ENCODE measurements at regions not wholly inside any gene's neighbourhood (a gene's known extent, or its start where the extent isn't known, plus 50 kb on each side); places are given as distances from the start of the nearest gene placed in this dataset.

GRCh38 chr14:66133666-66134065 is 352.5 kb upstream of the CCDC196 start:
- no peak for DNase-seq
- Mint-ChIP-seq H3K4me1 (no peaks in the 10 kb centered on the region), H3K36me3 (ENCODE audit: low read depth) (no peaks in the 10 kb centered on the region), H3K9me3 (no peaks in the 10 kb centered on the region), H3K27me3 (no peaks in the 10 kb centered on the region), H3K27ac (no peak overlapping the region), H3K4me3 (no peak overlapping the region)
- no peak for ATAC-seq

- no peak for DNase-seq
These were observed 350.3 kb upstream of the CCDC196 start for GRCh38 chr14:66135831-66136230.

GRCh38 chr14:66137081-66137480 is 349.1 kb upstream of the CCDC196 start:
- H3K27ac Mint-ChIP-seq: no peak overlapping the region
- H3K4me3 Mint-ChIP-seq: no peak overlapping the region
- no peaks in the 10 kb centered on the region for H3K4me1 Mint-ChIP-seq
- H3K9me3 Mint-ChIP-seq: no peaks in the 10 kb centered on the region
- H3K36me3 Mint-ChIP-seq (ENCODE audit: low read depth): no peaks in the 10 kb centered on the region
- no peak for ATAC-seq
- no peak for DNase-seq
- H3K27me3 Mint-ChIP-seq: no peaks in the 10 kb centered on the region

More at GRCh38 chr14:66135831-66136230, 350.3 kb upstream of the CCDC196 start:
- H3K4me3 Mint-ChIP-seq: no peak overlapping the region
- no peak for ATAC-seq
- no peaks in the 10 kb centered on the region for H3K4me1 Mint-ChIP-seq
- no peaks in the 10 kb centered on the region for H3K9me3 Mint-ChIP-seq
- H3K36me3 Mint-ChIP-seq (ENCODE audit: low read depth): no peaks in the 10 kb centered on the region
- no peak overlapping the region for H3K27ac Mint-ChIP-seq
- no peaks in the 10 kb centered on the region for H3K27me3 Mint-ChIP-seq

GRCh38 chr14:66139432-66139831 is 346.7 kb upstream of the CCDC196 start:
- H3K4me1 Mint-ChIP-seq: no peaks in the 10 kb centered on the region
- H3K4me3 Mint-ChIP-seq: no peak overlapping the region
- no peak for ATAC-seq
- H3K36me3 Mint-ChIP-seq (ENCODE audit: low read depth): no peaks in the 10 kb centered on the region
- H3K27ac Mint-ChIP-seq: no peak overlapping the region
- H3K27me3 Mint-ChIP-seq: peaks cover 3% of the 10 kb centered on the region
- H3K9me3 Mint-ChIP-seq: no peaks in the 10 kb centered on the region
- DNase-seq: no peak

- no peaks in the 10 kb centered on the region for H3K36me3 Mint-ChIP-seq (ENCODE audit: low read depth)
- H3K4me1 Mint-ChIP-seq: no peaks in the 10 kb centered on the region
- H3K27me3 Mint-ChIP-seq: peaks cover 3% of the 10 kb centered on the region
- no peak overlapping the region for H3K4me3 Mint-ChIP-seq
- H3K27ac Mint-ChIP-seq: no peak overlapping the region
- no peak for DNase-seq
- peak; percentile 24 for ATAC-seq
- no peaks in the 10 kb centered on the region for H3K9me3 Mint-ChIP-seq
These were observed 345.8 kb upstream of the CCDC196 start for GRCh38 chr14:66140213-66140918.

GRCh38 chr14:66140963-66141362 is 345.2 kb upstream of the CCDC196 start:
- Mint-ChIP-seq H3K36me3 (ENCODE audit: low read depth) (no peaks in the 10 kb centered on the region), H3K27ac (no peak overlapping the region), H3K4me3 (no peak overlapping the region), H3K27me3 (peaks cover 3% of the 10 kb centered on the region), H3K4me1 (no peaks in the 10 kb centered on the region), H3K9me3 (no peaks in the 10 kb centered on the region)
- ATAC-seq (no peak), DNase-seq (no peak)

GRCh38 chr14:66141733-66142132 is 344.4 kb upstream of the CCDC196 start:
- H3K4me3 Mint-ChIP-seq: no peak overlapping the region
- no peaks in the 10 kb centered on the region for H3K36me3 Mint-ChIP-seq (ENCODE audit: low read depth)
- no peaks in the 10 kb centered on the region for H3K9me3 Mint-ChIP-seq
- ATAC-seq (no peak), DNase-seq (no peak)
- H3K27ac Mint-ChIP-seq: no peak overlapping the region
- peaks cover 3% of the 10 kb centered on the region for H3K27me3 Mint-ChIP-seq
- no peaks in the 10 kb centered on the region for H3K4me1 Mint-ChIP-seq

- H3K36me3 Mint-ChIP-seq (ENCODE audit: low read depth): no peaks in the 10 kb centered on the region
These were observed 342.6 kb upstream of the CCDC196 start for GRCh38 chr14:66143387-66144112.

GRCh38 chr14:66152302-66152701 is 333.9 kb upstream of the CCDC196 start:
- Mint-ChIP-seq H3K27ac (no peak overlapping the region), H3K4me1 (no peaks in the 10 kb centered on the region)

More at GRCh38 chr14:66143387-66144112, 342.6 kb upstream of the CCDC196 start:
- H3K27ac Mint-ChIP-seq: no peak overlapping the region
- H3K9me3 Mint-ChIP-seq: no peaks in the 10 kb centered on the region
- DNase-seq (no peak), ATAC-seq (no peak)
- H3K4me3 Mint-ChIP-seq: no peak overlapping the region
- peaks cover 3% of the 10 kb centered on the region for H3K27me3 Mint-ChIP-seq
- H3K4me1 Mint-ChIP-seq: no peaks in the 10 kb centered on the region

GRCh38 chr14:66152747-66153146 is 333.4 kb upstream of the CCDC196 start:
- Mint-ChIP-seq H3K4me3 (no peak overlapping the region), H3K4me1 (no peaks in the 10 kb centered on the region), H3K27ac (no peak overlapping the region), H3K36me3 (ENCODE audit: low read depth) (no peaks in the 10 kb centered on the region), H3K9me3 (no peaks in the 10 kb centered on the region), H3K27me3 (no peaks in the 10 kb centered on the region)
- DNase-seq (no peak), ATAC-seq (no peak)

More at GRCh38 chr14:66152302-66152701, 333.9 kb upstream of the CCDC196 start:
- H3K4me3 Mint-ChIP-seq: no peak overlapping the region
- no peak for DNase-seq
- H3K36me3 Mint-ChIP-seq (ENCODE audit: low read depth): no peaks in the 10 kb centered on the region
- no peak for ATAC-seq
- no peaks in the 10 kb centered on the region for H3K27me3 Mint-ChIP-seq
- no peaks in the 10 kb centered on the region for H3K9me3 Mint-ChIP-seq

GRCh38 chr14:66163023-66163422 is 323.1 kb upstream of the CCDC196 start:
- no peaks in the 10 kb centered on the region for H3K4me1 Mint-ChIP-seq
- H3K27ac Mint-ChIP-seq: no peak overlapping the region
- DNase-seq: no peak
- peaks cover 9% of the 10 kb centered on the region for H3K27me3 Mint-ChIP-seq
- ATAC-seq: no peak
- H3K36me3 Mint-ChIP-seq (ENCODE audit: low read depth): no peaks in the 10 kb centered on the region
- no peak overlapping the region for H3K4me3 Mint-ChIP-seq
- H3K9me3 Mint-ChIP-seq: peaks cover 7% of the 10 kb centered on the region

- no peak overlapping the region for H3K27ac Mint-ChIP-seq
- H3K27me3 Mint-ChIP-seq: peaks cover 9% of the 10 kb centered on the region
- no peak for ATAC-seq
- peaks cover 7% of the 10 kb centered on the region for H3K9me3 Mint-ChIP-seq
- H3K36me3 Mint-ChIP-seq (ENCODE audit: low read depth): no peaks in the 10 kb centered on the region
- DNase-seq: no peak
- H3K4me1 Mint-ChIP-seq: no peaks in the 10 kb centered on the region
- no peak overlapping the region for H3K4me3 Mint-ChIP-seq
These were observed 320.8 kb upstream of the CCDC196 start for GRCh38 chr14:66165337-66165736.

- no peak for ATAC-seq
- peaks cover 3% of the 10 kb centered on the region for H3K27me3 Mint-ChIP-seq
- no peak overlapping the region for H3K4me3 Mint-ChIP-seq
- H3K4me1 Mint-ChIP-seq: no peaks in the 10 kb centered on the region
- no peak overlapping the region for H3K27ac Mint-ChIP-seq
- DNase-seq: no peak
- H3K9me3 Mint-ChIP-seq: no peaks in the 10 kb centered on the region
- no peaks in the 10 kb centered on the region for H3K36me3 Mint-ChIP-seq (ENCODE audit: low read depth)
These were observed 311.7 kb upstream of the CCDC196 start for GRCh38 chr14:66174453-66174891.

- no peak for ATAC-seq
These were observed 308.2 kb upstream of the CCDC196 start for GRCh38 chr14:66177935-66178334.

GRCh38 chr14:66196670-66197069 is 289.5 kb upstream of the CCDC196 start:
- peaks cover 17% of the 10 kb centered on the region for H3K27me3 Mint-ChIP-seq
- ATAC-seq: no peak
- DNase-seq: no peak
- no peak overlapping the region for H3K27ac Mint-ChIP-seq
- no peak overlapping the region for H3K4me3 Mint-ChIP-seq
- no peaks in the 10 kb centered on the region for H3K4me1 Mint-ChIP-seq
- H3K9me3 Mint-ChIP-seq: peaks cover 18% of the 10 kb centered on the region
- H3K36me3 Mint-ChIP-seq (ENCODE audit: low read depth): peaks cover 2% of the 10 kb centered on the region

More at GRCh38 chr14:66177935-66178334, 308.2 kb upstream of the CCDC196 start:
- Mint-ChIP-seq H3K4me3 (no peak overlapping the region), H3K27ac (no peak overlapping the region), H3K36me3 (ENCODE audit: low read depth) (no peaks in the 10 kb centered on the region), H3K27me3 (peaks cover 3% of the 10 kb centered on the region), H3K9me3 (no peaks in the 10 kb centered on the region), H3K4me1 (no peaks in the 10 kb centered on the region)
- no peak for DNase-seq

Data from activated naive CD8-positive, alpha-beta T cell treated with anti-CD3 and anti-CD28 coated beads, Interleukin-2, amount 50 U/mL, for 24 hours (primary cell).